NB4 (cell line): ENCODE measurements at regions not wholly inside any gene's neighbourhood (a gene's known extent, or its start where the extent isn't known, plus 50 kb on each side); places are given as distances from the start of the nearest gene placed in this dataset.

Source experiments
- DNase-seq: peaks from one replicate; pipeline ENCODE4 v3.0.0; 2010; ENCODE audit warnings: low read depth
- H3K4me3 ChIP-seq: one replicate; pipeline ENCODE4 v1.5.1; 2011; ENCODE audit warnings: mild to moderate bottlenecking, low read depth, low read length, moderate library complexity
- CTCF ChIP-seq: IDR thresholded peaks from one replicate; pipeline ENCODE4 v1.5.1; 2012; ENCODE audit warnings: low read depth, low read length
- MAX ChIP-seq: IDR thresholded peaks from 2 replicates; pipeline ENCODE4 v1.6.1; 2011; ENCODE audit warnings: low read depth, low read length
- MYC ChIP-seq: IDR thresholded peaks from 2 replicates; pipeline ENCODE4 v1.6.1; 2011; ENCODE audit warnings: low read depth, low read length
- POLR2A ChIP-seq: IDR thresholded peaks from 2 replicates; pipeline ENCODE4 v1.6.1; 2011; ENCODE audit warnings: mild to moderate bottlenecking; ENCODE audit not compliant: insufficient read length; ENCODE audit errors: extremely low read depth

- TF ChIP-seq CTCF, result no peak
- TF ChIP-seq POLR2A, result no peak
- no peak for TF ChIP-seq MYC
- DNase-seq, result no peak
- H3K4me3 ChIP-seq, result no peak overlapping the region
These were observed 433.8 kb upstream of the TCF4 start for GRCh38 chr18:56021809-56022195.

- no peak overlapping the region for H3K4me3 ChIP-seq
- TF ChIP-seq MAX (no peak), CTCF (no peak), MYC (no peak), POLR2A (no peak)
- DNase-seq, result no peak
These were observed 433.3 kb upstream of the TCF4 start for GRCh38 chr18:56021136-56021808.

DNA sequence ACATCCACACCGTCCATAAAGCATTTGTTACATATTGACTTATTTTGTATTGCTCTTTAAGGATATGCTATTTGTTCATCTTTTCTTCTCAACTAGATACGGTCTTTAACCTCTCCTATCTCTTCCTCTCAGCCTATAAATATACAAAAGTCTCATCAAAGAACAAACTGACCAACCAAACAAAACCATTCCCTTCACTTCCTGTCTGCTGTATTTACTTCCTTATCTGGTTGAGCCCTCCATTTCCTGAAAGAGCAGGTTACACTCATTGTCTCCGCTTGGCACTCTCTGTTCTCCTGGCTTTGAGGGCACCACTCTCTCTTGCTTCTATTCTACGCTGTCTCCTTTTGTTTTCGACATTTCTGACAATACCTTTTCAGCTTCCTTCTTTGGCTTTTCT is 431.9 kb upstream of the TCF4 start:
- no peak overlapping the region for H3K4me3 ChIP-seq
- no peak for TF ChIP-seq POLR2A
- TF ChIP-seq CTCF, result no peak
- TF ChIP-seq MAX, result no peak
- no peak for TF ChIP-seq MYC
- no peak for DNase-seq

DNA sequence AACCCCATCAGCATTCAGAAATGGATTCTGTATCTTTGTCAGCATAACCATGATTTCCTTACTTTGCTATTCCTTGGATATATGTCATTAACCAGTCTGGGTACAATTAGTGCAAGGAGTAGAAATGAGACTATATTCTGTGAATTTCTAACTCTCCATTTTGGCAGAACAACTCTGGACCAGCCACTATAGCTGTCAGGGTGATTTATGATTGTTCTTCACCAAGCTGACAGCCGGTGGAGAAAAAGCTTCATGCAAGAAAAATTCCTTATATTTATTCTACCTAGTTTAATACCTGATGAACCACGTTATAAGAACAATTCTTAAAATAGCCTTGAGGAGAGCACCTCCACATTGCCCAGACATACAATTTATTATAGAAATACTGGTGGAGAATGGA is 431.2 kb upstream of the TCF4 start:
- TF ChIP-seq MAX (no peak), CTCF (no peak), POLR2A (no peak), MYC (no peak)
- no peak for DNase-seq
- no peak overlapping the region for H3K4me3 ChIP-seq

DNA sequence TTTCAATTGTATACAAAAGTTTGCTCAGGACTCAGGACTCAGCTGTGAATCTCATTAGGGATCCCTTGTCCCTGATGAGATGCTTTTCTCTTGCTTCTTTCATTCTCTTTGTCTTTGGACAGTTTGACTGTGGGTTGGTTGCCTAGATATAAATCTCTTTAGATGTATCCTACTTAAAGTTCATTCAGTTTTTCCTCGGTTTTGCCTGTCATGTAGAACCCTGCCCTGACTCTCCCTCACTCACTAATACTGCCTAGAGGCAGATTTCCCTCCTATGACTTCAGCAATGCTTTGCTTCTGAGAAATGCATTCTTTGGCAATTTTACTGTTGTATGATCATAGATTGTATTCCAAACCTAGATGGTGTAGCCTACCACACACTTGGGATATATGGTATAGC is 421.4 kb upstream of the TCF4 start:
- no peak for TF ChIP-seq POLR2A
- no peak for TF ChIP-seq CTCF
- no peak for TF ChIP-seq MYC
- no peak overlapping the region for H3K4me3 ChIP-seq
- DNase-seq, result no peak

- no peak for DNase-seq
- TF ChIP-seq MYC, result no peak
- TF ChIP-seq MAX, result no peak
- TF ChIP-seq POLR2A, result no peak
- TF ChIP-seq CTCF, result no peak
These were observed 415.7 kb upstream of the TCF4 start for GRCh38 chr18:56003720-56004088.

More at GRCh38 chr18:56003720-56004088, 415.7 kb upstream of the TCF4 start:
- H3K4me3 ChIP-seq, result no peak overlapping the region
